ENCODE measurements at regions not wholly inside any gene's neighbourhood (a gene's known extent, or its start where the extent isn't known, plus 50 kb on each side); places are given as distances from the start of the nearest gene placed in this dataset.

DNA sequence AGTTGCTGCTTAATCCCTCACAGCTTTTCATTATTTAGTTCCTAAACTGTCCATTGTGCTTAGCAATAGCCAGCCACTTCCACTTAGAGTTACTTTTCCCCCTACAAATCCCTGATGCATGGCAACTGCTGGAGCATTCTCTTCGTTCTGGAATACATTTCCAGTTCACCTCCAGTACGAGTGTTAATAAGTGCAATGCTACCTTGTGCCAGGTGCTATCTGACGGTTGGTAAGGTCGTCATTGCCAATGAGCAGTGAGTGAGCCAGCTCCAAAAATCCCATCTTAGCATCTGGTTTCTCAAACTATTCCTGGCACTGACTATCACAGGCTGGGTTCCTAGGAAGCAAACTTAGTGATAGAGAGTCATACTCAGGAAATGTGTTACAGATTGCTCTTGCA, 114.1 kb upstream of the ADGRF1 start:
- H3K9me3 ChIP-seq (ENCODE audit: control insufficient read depth, insufficient read depth, low read depth, low read length) = no peaks in the 10 kb centered on the region
- CTCF ChIA-PET = no interaction called here

GRCh38 chr6:47153404-47153755, 111.2 kb upstream of the ADGRF1 start:
- POLR2A ChIA-PET = no interaction called here
- intact Hi-C loops (cut with micrococcal nuclease; ENCODE audit: unreplicated experiment) = no loop called here

More for the DNA sequence above, 114.1 kb upstream of the ADGRF1 start:
- BruUV-seq (replicated peaks) = no TSS peak
- H3K4me1 ChIP-seq (ENCODE audit: control insufficient read depth, insufficient read depth, low read length) = peaks cover 15% of the 10 kb centered on the region
- TF ChIP-seq POLR2AphosphoS5 (IDR thresholded peaks at IDR 0.05; ENCODE audit: low read depth, low read length) (no peak), TCF7L2 (IDR thresholded peaks at IDR 0.05; ENCODE audit: low read depth, low read length) (no peak), SIN3A (IDR thresholded peaks at IDR 0.05; ENCODE audit: borderline replicate concordance, insufficient read depth, low read depth, low read length) (no peak)
- TF ChIP-seq, protein P1, sequence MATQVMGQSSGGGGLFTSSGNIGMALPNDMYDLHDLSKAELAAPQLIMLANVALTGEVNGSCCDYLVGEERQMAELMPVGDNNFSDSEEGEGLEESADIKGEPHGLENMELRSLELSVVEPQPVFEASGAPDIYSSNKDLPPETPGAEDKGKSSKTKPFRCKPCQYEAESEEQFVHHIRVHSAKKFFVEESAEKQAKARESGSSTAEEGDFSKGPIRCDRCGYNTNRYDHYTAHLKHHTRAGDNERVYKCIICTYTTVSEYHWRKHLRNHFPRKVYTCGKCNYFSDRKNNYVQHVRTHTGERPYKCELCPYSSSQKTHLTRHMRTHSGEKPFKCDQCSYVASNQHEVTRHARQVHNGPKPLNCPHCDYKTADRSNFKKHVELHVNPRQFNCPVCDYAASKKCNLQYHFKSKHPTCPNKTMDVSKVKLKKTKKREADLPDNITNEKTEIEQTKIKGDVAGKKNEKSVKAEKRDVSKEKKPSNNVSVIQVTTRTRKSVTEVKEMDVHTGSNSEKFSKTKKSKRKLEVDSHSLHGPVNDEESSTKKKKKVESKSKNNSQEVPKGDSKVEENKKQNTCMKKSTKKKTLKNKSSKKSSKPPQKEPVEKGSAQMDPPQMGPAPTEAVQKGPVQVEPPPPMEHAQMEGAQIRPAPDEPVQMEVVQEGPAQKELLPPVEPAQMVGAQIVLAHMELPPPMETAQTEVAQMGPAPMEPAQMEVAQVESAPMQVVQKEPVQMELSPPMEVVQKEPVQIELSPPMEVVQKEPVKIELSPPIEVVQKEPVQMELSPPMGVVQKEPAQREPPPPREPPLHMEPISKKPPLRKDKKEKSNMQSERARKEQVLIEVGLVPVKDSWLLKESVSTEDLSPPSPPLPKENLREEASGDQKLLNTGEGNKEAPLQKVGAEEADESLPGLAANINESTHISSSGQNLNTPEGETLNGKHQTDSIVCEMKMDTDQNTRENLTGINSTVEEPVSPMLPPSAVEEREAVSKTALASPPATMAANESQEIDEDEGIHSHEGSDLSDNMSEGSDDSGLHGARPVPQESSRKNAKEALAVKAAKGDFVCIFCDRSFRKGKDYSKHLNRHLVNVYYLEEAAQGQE (IDR thresholded peaks at IDR 0.05; ENCODE audit: insufficient read depth in 1 of 2, low read depth in 2 of 2, low read length in 1 of 2) = no peak
- in situ Hi-C loops (cut with HindIII; ENCODE audit: low pct_unique_long_range_greater_than_20kb, low sequenced_read_pairs) (no loop called here), intact Hi-C loops (cut with micrococcal nuclease; ENCODE audit: unreplicated experiment) (no loop called here)
- no peaks in the 10 kb centered on the region for H3K27me3 ChIP-seq (ENCODE audit: control insufficient read depth, insufficient read depth, low read length)
- no peak overlapping the region for H3K4me3 ChIP-seq (ENCODE audit: low read depth in 2 of 2, low read length in 2 of 2)
- DNase-seq (ENCODE audit: low read depth, low spot score) (no peak), ATAC-seq (no peak)
- no peaks in the 10 kb centered on the region for H3K36me3 ChIP-seq (ENCODE audit: control insufficient read depth, insufficient read depth, low read length)
- peak overlapping the region; percentile 39; the same call in 1 of the 2 replicates for H3K27ac ChIP-seq (ENCODE audit: low read length)
- POLR2A ChIA-PET = interaction anchor here (0.7 kb wide), 1 partner anchor 109 kb away, joined by 4 read pairs; no protein-coding TSS in a partner anchor

More at GRCh38 chr6:47153404-47153755, 111.2 kb upstream of the ADGRF1 start:
- CTCF ChIA-PET = no interaction called here
- DNase-seq (ENCODE audit: low read depth, low spot score) (no peak), ATAC-seq (peak; percentile 56)
- no peaks in the 10 kb centered on the region for H3K36me3 ChIP-seq (ENCODE audit: control insufficient read depth, insufficient read depth, low read length)
- peak overlapping the region; percentile 78 for H3K27ac ChIP-seq (ENCODE audit: low read length)
- no peak overlapping the region for H3K4me3 ChIP-seq (ENCODE audit: low read depth in 2 of 2, low read length in 2 of 2)
- no peak for TF ChIP-seq POLR2AphosphoS5 (IDR thresholded peaks at IDR 0.05; ENCODE audit: low read depth, low read length)
- TF ChIP-seq, protein P1 (IDR thresholded peaks at IDR 0.05; ENCODE audit: insufficient read depth in 1 of 2, low read depth in 2 of 2, low read length in 1 of 2) = no peak
- TF ChIP-seq, protein P2, sequence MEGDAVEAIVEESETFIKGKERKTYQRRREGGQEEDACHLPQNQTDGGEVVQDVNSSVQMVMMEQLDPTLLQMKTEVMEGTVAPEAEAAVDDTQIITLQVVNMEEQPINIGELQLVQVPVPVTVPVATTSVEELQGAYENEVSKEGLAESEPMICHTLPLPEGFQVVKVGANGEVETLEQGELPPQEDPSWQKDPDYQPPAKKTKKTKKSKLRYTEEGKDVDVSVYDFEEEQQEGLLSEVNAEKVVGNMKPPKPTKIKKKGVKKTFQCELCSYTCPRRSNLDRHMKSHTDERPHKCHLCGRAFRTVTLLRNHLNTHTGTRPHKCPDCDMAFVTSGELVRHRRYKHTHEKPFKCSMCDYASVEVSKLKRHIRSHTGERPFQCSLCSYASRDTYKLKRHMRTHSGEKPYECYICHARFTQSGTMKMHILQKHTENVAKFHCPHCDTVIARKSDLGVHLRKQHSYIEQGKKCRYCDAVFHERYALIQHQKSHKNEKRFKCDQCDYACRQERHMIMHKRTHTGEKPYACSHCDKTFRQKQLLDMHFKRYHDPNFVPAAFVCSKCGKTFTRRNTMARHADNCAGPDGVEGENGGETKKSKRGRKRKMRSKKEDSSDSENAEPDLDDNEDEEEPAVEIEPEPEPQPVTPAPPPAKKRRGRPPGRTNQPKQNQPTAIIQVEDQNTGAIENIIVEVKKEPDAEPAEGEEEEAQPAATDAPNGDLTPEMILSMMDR (IDR thresholded peaks at IDR 0.05) = no peak
- TF ChIP-seq SIN3A (IDR thresholded peaks at IDR 0.05; ENCODE audit: borderline replicate concordance, insufficient read depth, low read depth, low read length) = no peak
- no peak for TF ChIP-seq TCF7L2 (IDR thresholded peaks at IDR 0.05; ENCODE audit: low read depth, low read length)
- H3K27me3 ChIP-seq (ENCODE audit: control insufficient read depth, insufficient read depth, low read length) = no peaks in the 10 kb centered on the region
- BruUV-seq (replicated peaks) = no TSS peak
- H3K9me3 ChIP-seq (ENCODE audit: control insufficient read depth, insufficient read depth, low read depth, low read length) = no peaks in the 10 kb centered on the region
- H3K4me1 ChIP-seq (ENCODE audit: control insufficient read depth, insufficient read depth, low read length) = peaks cover 15% of the 10 kb centered on the region
- in situ Hi-C loops (cut with HindIII; ENCODE audit: low pct_unique_long_range_greater_than_20kb, low sequenced_read_pairs) = no loop called here
